ENCODE measurements at regions not wholly inside any gene's neighbourhood (a gene's known extent, or its start where the extent isn't known, plus 50 kb on each side); places are given as distances from the start of the nearest gene placed in this dataset.
"Not testable (repeated sequence)": the region's sequence is repeated elsewhere in the genome, so short reads cannot be mapped to it uniquely, and the experiment has no call there.

GRCh38 chr1:273772-274171 lies 177.7 kb downstream of the OR4F29 start:
- H3K27me3 ChIP-seq; DNase-seq (ENCODE audit: low spot score in 2 of 2); H3K9me3 ChIP-seq; H3K27ac ChIP-seq; intact Hi-C loops (cut with DNase I; ENCODE audit: low total_unique reads); H3K4me1 ChIP-seq; H3K36me3 ChIP-seq; H3K4me3 ChIP-seq: not testable (repeated sequence)

- H3K4me3 ChIP-seq; H3K27me3 ChIP-seq; H3K9me3 ChIP-seq; H3K27ac ChIP-seq; H3K4me1 ChIP-seq; H3K36me3 ChIP-seq; intact Hi-C loops (cut with DNase I; ENCODE audit: low total_unique reads): not testable (repeated sequence)
- TF ChIP-seq CTCF (IDR thresholded peaks at IDR 0.05) = peak in 2 of 3 donors; percentile 48 to 50
- DNase-seq (ENCODE audit: low spot score in 2 of 2) = peak; percentile 39 to 74
Measured at GRCh38 chr1:267815-268214, 183.7 kb downstream of the OR4F29 start.

All from breast epithelium (tissue), 4 donors.